H9 (cell line): ENCODE measurements at regions not wholly inside any gene's neighbourhood (a gene's known extent, or its start where the extent isn't known, plus 50 kb on each side); places are given as distances from the start of the nearest gene placed in this dataset.

Experiments
- DNase-seq: peaks from one replicate; pipeline ENCODE4 v3.0.0-alpha.2; 2017
- H2AFZ ChIP-seq: one replicate; pipeline ENCODE4 v1.6.1; 2013; ENCODE audit warnings: mild to moderate bottlenecking, low read length, control low read depth, moderate library complexity
- H2AK5ac ChIP-seq: 2 replicates; pipeline ENCODE4 v1.6.1; 2013; ENCODE audit warnings: low read length, control low read depth, mixed read lengths; ENCODE audit not compliant: insufficient read length
- H2BK120ac ChIP-seq: one replicate; pipeline ENCODE4 v1.6.1; 2013; ENCODE audit warnings: low read depth, mild to moderate bottlenecking, low read length, control low read depth, inconsistent platforms; ENCODE audit not compliant: poor library complexity, severe bottlenecking
- H2BK12ac ChIP-seq: 2 replicates; pipeline ENCODE4 v1.6.1; 2013; ENCODE audit warnings: low read length, control low read depth, mixed read lengths, low read depth; ENCODE audit not compliant: insufficient read length
- H2BK15ac ChIP-seq: 2 replicates; pipeline ENCODE4 v1.6.1; 2013; ENCODE audit warnings: low read depth, low read length, control low read depth
- H2BK20ac ChIP-seq: one replicate; pipeline ENCODE4 v1.6.1; 2013; ENCODE audit warnings: low read depth, mild to moderate bottlenecking, low read length, control low read depth, inconsistent platforms; ENCODE audit not compliant: poor library complexity, severe bottlenecking
- H2BK5ac ChIP-seq: 2 replicates; pipeline ENCODE4 v1.6.1; 2013; ENCODE audit warnings: low read length, control low read depth, mixed read lengths; ENCODE audit not compliant: insufficient read length
- H3K14ac ChIP-seq: 2 replicates; pipeline ENCODE4 v1.6.1; 2013; ENCODE audit warnings: low read length, control low read depth; ENCODE audit not compliant: insufficient read depth
- H3K18ac ChIP-seq: 2 replicates; pipeline ENCODE4 v1.6.1; 2013; ENCODE audit warnings: low read depth, mild to moderate bottlenecking, mixed read lengths, low read length, control low read depth; ENCODE audit not compliant: insufficient read length
- H3K23ac ChIP-seq: 2 replicates; pipeline ENCODE4 v1.6.1; 2013; ENCODE audit warnings: low read length, control low read depth, mixed read lengths, low read depth; ENCODE audit not compliant: insufficient read length
- H3K23me2 ChIP-seq: 2 replicates; pipeline ENCODE4 v1.6.1; 2013; ENCODE audit warnings: low read depth, mild to moderate bottlenecking, mixed read lengths, low read length, control low read depth; ENCODE audit not compliant: insufficient read length, poor library complexity, severe bottlenecking
- H3K27ac ChIP-seq: 2 replicates; pipeline ENCODE4 v1.5.1; 2013; ENCODE audit warnings: low read length, control low read depth, mixed read lengths, low read depth; ENCODE audit not compliant: insufficient read length
- H3K27me3 ChIP-seq: 2 replicates; pipeline ENCODE4 v1.6.1; 2013; ENCODE audit warnings: low read length, control low read depth, inconsistent platforms; ENCODE audit not compliant: insufficient read depth
- H3K4ac ChIP-seq: 2 replicates; pipeline ENCODE4 v1.6.1; 2013; ENCODE audit warnings: low read depth, mild to moderate bottlenecking, control low read depth, inconsistent platforms, low read length, moderate library complexity
- H3K4me1 ChIP-seq: 2 replicates; pipeline ENCODE4 v1.6.1; 2013; ENCODE audit warnings: low read length, control low read depth, inconsistent platforms; ENCODE audit not compliant: insufficient read depth
- H3K4me2 ChIP-seq: 2 replicates; pipeline ENCODE4 v1.6.1; 2013; ENCODE audit warnings: low read length, control low read depth, mixed read lengths; ENCODE audit not compliant: insufficient read length, insufficient read depth
- H3K56ac ChIP-seq: 2 replicates; pipeline ENCODE4 v1.6.1; 2013; ENCODE audit warnings: low read depth, mild to moderate bottlenecking, mixed read lengths, low read length, control low read depth; ENCODE audit not compliant: insufficient read length
- H3K79me1 ChIP-seq: 2 replicates; pipeline ENCODE4 v1.6.1; 2013; ENCODE audit warnings: low read depth, mild to moderate bottlenecking, moderate library complexity, low read length, control low read depth, inconsistent platforms; ENCODE audit not compliant: insufficient read depth, poor library complexity, severe bottlenecking
- H3K79me2 ChIP-seq: 2 replicates; pipeline ENCODE4 v1.6.1; 2013; ENCODE audit warnings: low read length, control low read depth, inconsistent platforms; ENCODE audit not compliant: insufficient read depth
- H3K9ac ChIP-seq: 2 replicates; pipeline ENCODE4 v1.6.1; 2013; ENCODE audit warnings: low read length, control low read depth, mixed read lengths; ENCODE audit not compliant: insufficient read length; ENCODE audit errors: extremely low read depth
- H3K9me3 ChIP-seq: one replicate; pipeline ENCODE4 v1.6.1; 2013; ENCODE audit warnings: low read depth, low read length, inconsistent platforms; ENCODE audit not compliant: control insufficient read depth
- H3T11ph ChIP-seq: one replicate; pipeline ENCODE4 v1.6.1; 2013; ENCODE audit warnings: mild to moderate bottlenecking, low read length, control low read depth, inconsistent platforms
- H4K20me1 ChIP-seq: one replicate; pipeline ENCODE4 v1.6.1; 2013; ENCODE audit not compliant: control insufficient read depth, insufficient read length, insufficient read depth
- H4K5ac ChIP-seq: 2 replicates; pipeline ENCODE4 v1.6.1; 2013; ENCODE audit warnings: low read depth, mild to moderate bottlenecking, mixed read lengths, low read length, control low read depth; ENCODE audit not compliant: insufficient read length
- H4K8ac ChIP-seq: replicated peaks from 2 replicates; pipeline ENCODE4 v1.6.1; 2013; ENCODE audit warnings: low read length, control low read depth, mixed read lengths, low read depth; ENCODE audit not compliant: insufficient read length
- H4K91ac ChIP-seq: 2 replicates; pipeline ENCODE4 v1.6.1; 2013; ENCODE audit warnings: low read depth, mild to moderate bottlenecking, moderate library complexity, mixed read lengths, low read length, control low read depth; ENCODE audit not compliant: insufficient read length
- H3K27ac Mint-ChIP-seq, 3 experiments: 2 replicates in 2 of 3; 3 replicates in 1 of 3; pipeline ENCODE4 v1.8.0; 2020 to 2021; ENCODE audit warnings: mixed read lengths in 3 of 3, mild to moderate bottlenecking in 1 of 3, moderate library complexity in 1 of 3
- H3K27me3 Mint-ChIP-seq: 2 replicates; pipeline ENCODE4 v1.8.0; 2021; ENCODE audit warnings: low read depth, mild to moderate bottlenecking, moderate library complexity, mixed read lengths
- H3K36me3 Mint-ChIP-seq, 3 experiments: 2 replicates in 2 of 3; 3 replicates in 1 of 3; pipeline ENCODE4 v1.8.0; 2020 to 2021; ENCODE audit warnings: low read depth in 3 of 3, mixed read lengths in 3 of 3; ENCODE audit not compliant: insufficient read depth in 1 of 3
- H3K4me1 Mint-ChIP-seq, 2 experiments: 2 replicates each; pipeline ENCODE4 v1.8.0; 2020; ENCODE audit warnings: mixed read lengths in 2 of 2
- H3K4me3 Mint-ChIP-seq, 2 experiments: 2 replicates in 1 of 2; 3 replicates in 1 of 2; pipeline ENCODE4 v1.8.0; 2020 to 2021; ENCODE audit warnings: mild to moderate bottlenecking in 2 of 2, mixed read lengths in 2 of 2, moderate library complexity in 1 of 2
- H3K9me3 Mint-ChIP-seq, 2 experiments: 2 replicates in 1 of 2; 3 replicates in 1 of 2; pipeline ENCODE4 v1.8.0; 2020; ENCODE audit warnings: mild to moderate bottlenecking in 2 of 2, mixed read lengths in 2 of 2, moderate library complexity in 1 of 2
- CTCF ChIP-seq: fragments of 200-600 bp; sonication (generic); conservative IDR thresholded peaks from 3 replicates; pipeline ENCODE4 v1.8.0; 2021; ENCODE audit warnings: antibody characterized with exemption, mild to moderate bottlenecking
- WGBS: extraction: QIAGEN DNeasy Blood & Tissue Kit; methylation state at CpG from one replicate; pipeline ENCODE4 v1.1.7; 2013; ENCODE audit warnings: missing lambda C conversion rate, low lambda C conversion rate, mixed read lengths; ENCODE audit not compliant: insufficient read length; ENCODE audit errors: extremely low coverage; 5-methylcytosine and 5-hydroxymethylcytosine counted together

DNA sequence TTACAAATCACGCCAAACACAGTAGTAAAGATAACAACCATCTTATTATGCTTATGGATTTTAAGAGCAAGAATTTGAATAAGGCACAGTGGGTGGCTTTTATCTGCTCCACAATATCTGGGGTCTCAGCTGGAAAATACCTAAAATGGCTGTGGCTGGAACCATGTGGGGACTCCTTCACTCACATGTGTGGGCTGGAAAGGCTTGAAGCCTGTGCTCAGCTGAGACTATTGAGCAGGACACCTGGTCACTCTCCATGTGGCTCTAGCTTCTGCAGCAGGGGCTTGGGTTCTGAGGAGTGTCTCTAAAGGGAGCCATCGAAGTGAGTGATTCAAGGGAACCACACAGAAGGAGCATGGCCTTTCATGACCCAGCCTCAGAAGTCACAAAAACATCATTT, 239.6 kb upstream of the B3GALT2 start:
- no peak overlapping the region for H3K56ac ChIP-seq
- no peak overlapping the region for H2BK20ac ChIP-seq
- no peak overlapping the region for H3T11ph ChIP-seq
- no peak overlapping the region for H2BK12ac ChIP-seq
- no peak overlapping the region for H3K4me3 Mint-ChIP-seq
- no peaks in the 10 kb centered on the region for H4K20me1 ChIP-seq
- no peak overlapping the region for H3K4me2 ChIP-seq
- DNase-seq = no peak
- H3K27me3 ChIP-seq = no peaks in the 10 kb centered on the region
- H3K4ac ChIP-seq = no peak overlapping the region
- no peaks in the 10 kb centered on the region for H3K23me2 ChIP-seq
- no peak overlapping the region for H2BK120ac ChIP-seq
- no peak overlapping the region for H4K5ac ChIP-seq
- H2AK5ac ChIP-seq = no peak overlapping the region
- no peak overlapping the region for H3K18ac ChIP-seq
- H3K79me2 ChIP-seq = no peaks in the 10 kb centered on the region
- H2BK5ac ChIP-seq = no peak overlapping the region
- no peaks in the 10 kb centered on the region for H3K4me1 ChIP-seq
- H2BK15ac ChIP-seq = no peak overlapping the region
- no CpG with 5 or more reads among the region's 2 CpGs for WGBS
- no peak overlapping the region for H3K9ac ChIP-seq
- peaks cover 0 to 2% (median 0%) of the 10 kb centered on the region in 3 experiments; a peak in 1 of 7 replicates for H3K36me3 Mint-ChIP-seq
- H3K27me3 Mint-ChIP-seq = no peaks in the 10 kb centered on the region
- TF ChIP-seq CTCF = no peak
- no peak overlapping the region for H3K27ac ChIP-seq
- H4K8ac ChIP-seq = no peak overlapping the region
- peaks cover 0 to 2% of the 10 kb centered on the region in 2 experiments; a peak in 2 of 5 replicates for H3K9me3 Mint-ChIP-seq
- H2AFZ ChIP-seq = no peak overlapping the region
- H3K79me1 ChIP-seq = no peaks in the 10 kb centered on the region
- no peak overlapping the region for H4K91ac ChIP-seq
- peaks cover 2 to 15% of the 10 kb centered on the region in 2 experiments; a peak in 3 of 4 replicates for H3K4me1 Mint-ChIP-seq
- no peak overlapping the region for H3K14ac ChIP-seq
- no peaks in the 10 kb centered on the region for H3K9me3 ChIP-seq
- no peak overlapping the region for H3K23ac ChIP-seq
- H3K27ac Mint-ChIP-seq = no peak overlapping the region
